Esophagus squamous epithelium (tissue), 5 donors: ENCODE measurements at regions not wholly inside any gene's neighbourhood (a gene's known extent, or its start where the extent isn't known, plus 50 kb on each side); places are given as distances from the start of the nearest gene placed in this dataset.
"Not testable (repeated sequence)": the region's sequence is repeated elsewhere in the genome, so short reads cannot be mapped to it uniquely, and the experiment has no call there.

Experiments
- DNase-seq: peaks from one replicate; lab custom pipeline; 2025; lab: John Stamatoyannopoulos, UW
- H3K27ac ChIP-seq, 4 donors: fragments of 200-600 bp; sonication (generic); one replicate each; pipeline ENCODE4 v1.5.1; 2016 to 2019; ENCODE audit warnings: mild to moderate bottlenecking in 1 of 4
- H3K27me3 ChIP-seq, 4 donors: fragments of 200-600 bp; sonication (generic); 1 replicate in 3 of 4; 2 replicates in 1 of 4; pipeline versions ENCODE4 v1.5.1 to v1.6.0; 2017 to 2021; ENCODE audit warnings: antibody characterized with exemption in 1 of 4
- H3K36me3 ChIP-seq, 3 donors: fragments of 200-600 bp; sonication (generic); one replicate each; pipeline ENCODE4 v1.5.1; 2016 to 2019
- H3K4me1 ChIP-seq, 3 donors: fragments of 200-600 bp; sonication (generic); one replicate each; pipeline ENCODE4 v1.5.1; 2017 to 2019
- H3K4me3 ChIP-seq, 4 donors: fragments of 200-600 bp; sonication (generic); 1 replicate in 3 of 4; 2 replicates in 1 of 4; pipeline ENCODE4 v1.5.1; 2016 to 2019; ENCODE audit warnings: mild to moderate bottlenecking in 2 of 4, moderate library complexity in 1 of 4
- H3K9me3 ChIP-seq, 3 donors: fragments of 200-600 bp; sonication (generic); one replicate each; pipeline ENCODE4 v1.5.1; 2016 to 2019
- CTCF ChIP-seq, 6 experiments: fragments of 450-650 bp in 4 of 6; fragments of 200-600 bp in 2 of 6; sonication (generic) in 2 of 6; IDR thresholded peaks; one replicate each; pipeline ENCODE4 v1.5.1; 2016 to 2019; ENCODE audit warnings: antibody characterized with exemption in 6 of 6, mild to moderate bottlenecking in 4 of 6, moderate library complexity in 4 of 6
- POLR2A ChIP-seq, 4 donors: fragments of 450-650 bp; IDR thresholded peaks; one replicate each; pipeline ENCODE4 v1.6.1; 2017; ENCODE audit warnings: antibody characterized with exemption in 4 of 4, mild to moderate bottlenecking in 4 of 4, moderate library complexity in 3 of 4
- WGBS, 2 donors: methylation state at CpG; one replicate each; pipeline ENCODE4 v1.1.5; 2018; 5-methylcytosine and 5-hydroxymethylcytosine counted together
- intact Hi-C: fragments of 100-400 bp; cut with DNase I; formaldehyde crosslinking; loops from one replicate; pipeline ENCODE4 v1.15.0; 2022
- donor health status: DM: yes; HTN: yes; CAD: no.

- intact Hi-C loops, result no loop called here
- peaks cover 0 to 4% (median 0%) of the 10 kb centered on the region in 3 donors for H3K9me3 ChIP-seq
- H3K36me3 ChIP-seq, result no peaks in the 10 kb centered on the region
- no peak for DNase-seq
- H3K27me3 ChIP-seq, result no peaks in the 10 kb centered on the region
- H3K4me3 ChIP-seq, result no peak overlapping the region
- WGBS, 2 donors, result 20 to 22% methylated on average over 2 of the region's 2 CpGs
- no peak overlapping the region for H3K27ac ChIP-seq
- H3K4me1 ChIP-seq, result no peaks in the 10 kb centered on the region
- TF ChIP-seq CTCF (IDR thresholded peaks at IDR 0.05), result no peak
- TF ChIP-seq POLR2A (IDR thresholded peaks at IDR 0.05), result no peak
Observed at GRCh38 chr6:66496659-66497058, 789.6 kb upstream of the EYS start.

- H3K9me3 ChIP-seq, H3K36me3 ChIP-seq, DNase-seq, intact Hi-C loops, H3K4me3 ChIP-seq, H3K4me1 ChIP-seq, H3K27me3 ChIP-seq, H3K27ac ChIP-seq: not testable (repeated sequence)
- 85 to 93% methylated on average over 2 of the region's 2 CpGs for WGBS, 2 donors
Observed at GRCh38 chr6:66494643-66495042, 787.6 kb upstream of the EYS start.

- no peak for TF ChIP-seq POLR2A (IDR thresholded peaks at IDR 0.05)
- TF ChIP-seq CTCF (IDR thresholded peaks at IDR 0.05), result no peak
- no peaks in the 10 kb centered on the region for H3K4me1 ChIP-seq
- H3K36me3 ChIP-seq, result no peaks in the 10 kb centered on the region
- H3K27me3 ChIP-seq, result no peaks in the 10 kb centered on the region
- no peak overlapping the region for H3K27ac ChIP-seq
- 63 to 73% methylated on average over 4 to 5 of the region's 9 CpGs for WGBS, 2 donors
- no peak for DNase-seq
- H3K4me3 ChIP-seq, result no peak overlapping the region
- intact Hi-C loops, result no loop called here
- H3K9me3 ChIP-seq, result peaks cover 0 to 11% (median 0%) of the 10 kb centered on the region in 3 donors
Observed at GRCh38 chr6:66489269-66489987, 782.4 kb upstream of the EYS start.

GRCh38 chr6:66481216-66481615, 774.2 kb upstream of the EYS start:
- no peak for TF ChIP-seq POLR2A (IDR thresholded peaks at IDR 0.05)
- no peak for TF ChIP-seq CTCF (IDR thresholded peaks at IDR 0.05)
- Histone ChIP-seq H3K9me3 (peaks cover 0 to 9% (median 4%) of the 10 kb centered on the region in 3 donors), H3K27ac (no peak overlapping the region), H3K4me3 (no peak overlapping the region), H3K36me3 (no peaks in the 10 kb centered on the region), H3K27me3 (no peaks in the 10 kb centered on the region), H3K4me1 (no peaks in the 10 kb centered on the region)
- intact Hi-C loops, result no loop called here
- no peak for DNase-seq
- 75 to 87% methylated on average over 3 to 5 of the region's 8 CpGs for WGBS, 2 donors

- Histone ChIP-seq H3K9me3 (peaks cover 0 to 9% (median 4%) of the 10 kb centered on the region in 3 donors), H3K36me3 (no peaks in the 10 kb centered on the region), H3K4me1 (no peaks in the 10 kb centered on the region), H3K4me3 (no peak overlapping the region), H3K27ac (no peak overlapping the region), H3K27me3 (no peaks in the 10 kb centered on the region)
- DNase-seq, result no peak
- intact Hi-C loops, result no loop called here
- 74 to 78% methylated on average over 6 of the region's 6 CpGs for WGBS, 2 donors
- no peak for TF ChIP-seq POLR2A (IDR thresholded peaks at IDR 0.05)
- no peak for TF ChIP-seq CTCF (IDR thresholded peaks at IDR 0.05)
Observed at GRCh38 chr6:66478705-66479104, 771.7 kb upstream of the EYS start.
